NCI-H69 (cell line): ENCODE measurements at regions not wholly inside any gene's neighbourhood (a gene's known extent, or its start where the extent isn't known, plus 50 kb on each side); places are given as distances from the start of the nearest gene placed in this dataset.
A peak's percentile ranks its signal among the peaks of the same experiment; 100 is the strongest.

Experiments used
- DNase-seq: peaks from one replicate; lab custom pipeline; 2025; lab: John Stamatoyannopoulos, UW

- DNase-seq = no peak
Observed at GRCh38 chr4:178789279-178789678, 1347.0 kb upstream of the AGA start.

- DNase-seq = no peak
Observed at GRCh38 chr4:178799204-178799603, 1357.0 kb upstream of the AGA start.

- DNase-seq = no peak
Observed at GRCh38 chr4:178808106-178808505, 1365.9 kb upstream of the AGA start.

- DNase-seq = no peak
Observed at GRCh38 chr4:178809921-178810320, 1367.7 kb upstream of the AGA start.

GRCh38 chr4:178811356-178811755 lies 1369.1 kb upstream of the AGA start:
- DNase-seq = no peak

GRCh38 chr4:178812866-178813265 lies 1370.6 kb upstream of the AGA start:
- DNase-seq = no peak

- no peak for DNase-seq
Observed at GRCh38 chr4:178814908-178815307, 1372.7 kb upstream of the AGA start.

- no peak for DNase-seq
Observed at GRCh38 chr4:178823673-178824295, 1381.5 kb upstream of the AGA start.

- no peak for DNase-seq
Observed at GRCh38 chr4:178836865-178837264, 1394.6 kb upstream of the AGA start.

- no peak for DNase-seq
Observed at GRCh38 chr4:178838776-178839175, 1396.5 kb upstream of the AGA start.

GRCh38 chr4:178856139-178856800 lies 1414.0 kb upstream of the AGA start:
- DNase-seq = no peak

GRCh38 chr4:178871476-178871875 lies 1429.2 kb upstream of the AGA start:
- DNase-seq = no peak

GRCh38 chr4:178881937-178882336 lies 1439.7 kb upstream of the AGA start:
- no peak for DNase-seq

GRCh38 chr4:178894126-178894525 lies 1451.9 kb upstream of the AGA start:
- DNase-seq = no peak

- no peak for DNase-seq
Observed at GRCh38 chr4:178899084-178899483, 1456.8 kb upstream of the AGA start.

- peak; percentile 1 for DNase-seq
Observed at GRCh38 chr4:178917756-178918155, 1475.5 kb upstream of the AGA start.

GRCh38 chr4:178937130-178937529 lies 1494.9 kb upstream of the AGA start:
- no peak for DNase-seq

GRCh38 chr4:178941975-178942374 lies 1499.7 kb upstream of the AGA start:
- DNase-seq = peak; percentile 1

GRCh38 chr4:178953447-178954120 lies 1511.3 kb upstream of the AGA start:
- DNase-seq = no peak

GRCh38 chr4:178955614-178956013 lies 1513.4 kb upstream of the AGA start:
- no peak for DNase-seq

GRCh38 chr4:178958725-178959440 lies 1516.6 kb upstream of the AGA start:
- DNase-seq = no peak

- DNase-seq = no peak
Observed at GRCh38 chr4:178963446-178964045, 1521.3 kb upstream of the AGA start.
